PC-9 (cell line): ENCODE measurements at regions not wholly inside any gene's neighbourhood (a gene's known extent, or its start where the extent isn't known, plus 50 kb on each side); places are given as distances from the start of the nearest gene placed in this dataset.

Experiments
- BruUV-seq: library from RNA; stranded (reverse); fragments of 400-500 nt; replicated peaks from 2 replicates; lab custom pipeline; 2021; lab: Mats Ljungman, UMichigan
- CTCF ChIA-PET: fragments of 300-600 bp; sonication (Branson Sonifier 250); formaldehyde crosslinking; loops from one replicate; lab custom pipeline; 2022; ENCODE audit warnings: antibody characterized with exemption; lab: Charles Lee
- POLR2A ChIA-PET: fragments of 300-600 bp; sonication (Branson Sonifier 250); formaldehyde crosslinking; loops from one replicate; lab custom pipeline; 2022; ENCODE audit warnings: antibody characterized with exemption; ENCODE audit not compliant: unreplicated experiment; lab: Charles Lee
- DNase-seq, 2 experiments: peaks; one replicate each; pipeline versions ENCODE4 v3.0.0 to v3.0.0-alpha.2; 2015 to 2022; ENCODE audit warnings: mixed read lengths in 1 of 2
- H2AFZ ChIP-seq: fragments of 200-600 bp; sonication (generic); 2 replicates; pipeline ENCODE4 v1.8.1; 2017; ENCODE audit warnings: antibody characterized with exemption
- H3F3A ChIP-seq: fragments of 200-600 bp; sonication (generic); 2 replicates; pipeline ENCODE4 v1.8.1; 2017; ENCODE audit warnings: antibody characterized with exemption, mild to moderate bottlenecking, low read depth; ENCODE audit not compliant: insufficient read depth
- H3K27ac ChIP-seq: fragments of 200-600 bp; sonication (generic); 2 replicates; pipeline ENCODE4 v1.6.1; 2016; ENCODE audit warnings: mixed run types
- H3K27me3 ChIP-seq: fragments of 200-600 bp; sonication (generic); 2 replicates; pipeline ENCODE4 v1.6.1; 2016; ENCODE audit warnings: low read depth, mixed run types; ENCODE audit not compliant: insufficient read depth
- H3K36me3 ChIP-seq: fragments of 200-600 bp; sonication (generic); 2 replicates; pipeline ENCODE4 v1.6.1; 2016; ENCODE audit warnings: low read depth, mixed run types
- H3K4me1 ChIP-seq: fragments of 200-600 bp; sonication (generic); replicated peaks from 2 replicates; pipeline ENCODE4 v1.6.1; 2016; ENCODE audit warnings: mixed run types; ENCODE audit not compliant: insufficient read depth
- H3K4me2 ChIP-seq: fragments of 200-600 bp; sonication (generic); 2 replicates; pipeline ENCODE4 v1.6.1; 2017; ENCODE audit warnings: mixed run types
- H3K4me3 ChIP-seq: fragments of 200-600 bp; sonication (generic); 2 replicates; pipeline ENCODE4 v1.6.1; 2016; ENCODE audit warnings: mixed run types
- H3K79me2 ChIP-seq: fragments of 200-600 bp; sonication (generic); 2 replicates; pipeline ENCODE4 v1.6.1; 2017; ENCODE audit warnings: low read depth, mixed run types
- H3K9me2 ChIP-seq: fragments of 200-600 bp; sonication (generic); 2 replicates; pipeline ENCODE4 v1.8.1; 2017; ENCODE audit warnings: mild to moderate bottlenecking; ENCODE audit not compliant: insufficient read depth
- H3K9me3 ChIP-seq: fragments of 200-600 bp; sonication (generic); 2 replicates; pipeline ENCODE4 v1.8.1; 2016; ENCODE audit warnings: low read depth; ENCODE audit not compliant: insufficient read depth
- H4K20me1 ChIP-seq: fragments of 200-600 bp; sonication (generic); 2 replicates; pipeline ENCODE4 v1.8.1; 2017; ENCODE audit not compliant: insufficient read depth
- CTCF ChIP-seq: fragments of 200-600 bp; sonication (generic); conservative IDR thresholded peaks from 2 replicates; pipeline ENCODE4 v1.6.1; 2017; ENCODE audit warnings: mixed run types, antibody characterized with exemption, mild to moderate bottlenecking, moderate library complexity
- EZH2 ChIP-seq: fragments of 200-600 bp; sonication (generic); IDR thresholded peaks from 2 replicates; pipeline ENCODE4 v1.8.0; 2017; ENCODE audit warnings: antibody characterized with exemption, low read depth
- intact Hi-C: fragments of 100-400 bp; cut with micrococcal nuclease; formaldehyde crosslinking; loops from one replicate; pipeline ENCODE4 v1.10.0; 2022; ENCODE audit not compliant: unreplicated experiment

- no peaks in the 10 kb centered on the region for H3K4me1 ChIP-seq
- no peak overlapping the region for H3K4me2 ChIP-seq
- no peaks in the 10 kb centered on the region for H3K9me3 ChIP-seq
- no TSS peak for BruUV-seq
- H3K9me2 ChIP-seq = no peaks in the 10 kb centered on the region
- H3K79me2 ChIP-seq = no peaks in the 10 kb centered on the region
- H3K4me3 ChIP-seq = no peak overlapping the region
- no peaks in the 10 kb centered on the region for H3F3A ChIP-seq
- no peak overlapping the region for H3K27ac ChIP-seq
- no peaks in the 10 kb centered on the region for H4K20me1 ChIP-seq
- ChIA-PET POLR2A (no interaction called here), CTCF (no interaction called here)
- H3K36me3 ChIP-seq = no peaks in the 10 kb centered on the region
- H2AFZ ChIP-seq = no peak overlapping the region
- TF ChIP-seq CTCF (no peak), EZH2 (no peak)
- intact Hi-C loops = no loop called here
- no peaks in the 10 kb centered on the region for H3K27me3 ChIP-seq
- DNase-seq = no peak
Observed at GRCh38 chr14:97916669-97917568, 1119.7 kb downstream of the VRK1 start.

GRCh38 chr14:97920201-97920600 is 1123.0 kb downstream of the VRK1 start:
- Histone ChIP-seq H3K27me3 (no peaks in the 10 kb centered on the region), H3K4me1 (no peaks in the 10 kb centered on the region), H3K4me2 (no peak overlapping the region), H3K36me3 (no peaks in the 10 kb centered on the region), H3K4me3 (no peak overlapping the region), H3K27ac (no peak overlapping the region), H3K79me2 (no peaks in the 10 kb centered on the region), H2AFZ (no peak overlapping the region), H3K9me2 (no peaks in the 10 kb centered on the region), H3F3A (no peaks in the 10 kb centered on the region), H4K20me1 (no peaks in the 10 kb centered on the region), H3K9me3 (no peaks in the 10 kb centered on the region)
- BruUV-seq = no TSS peak
- CTCF ChIA-PET = no interaction called here
- TF ChIP-seq CTCF = no peak
- DNase-seq = no peak
- POLR2A ChIA-PET = no interaction called here
- intact Hi-C loops = no loop called here

- no TSS peak for BruUV-seq
- Histone ChIP-seq H3K4me3 (no peak overlapping the region), H4K20me1 (no peaks in the 10 kb centered on the region), H3F3A (no peaks in the 10 kb centered on the region), H3K27me3 (no peaks in the 10 kb centered on the region), H2AFZ (no peak overlapping the region), H3K27ac (no peak overlapping the region), H3K9me2 (no peaks in the 10 kb centered on the region), H3K9me3 (no peaks in the 10 kb centered on the region), H3K4me1 (no peaks in the 10 kb centered on the region), H3K4me2 (no peak overlapping the region), H3K36me3 (no peaks in the 10 kb centered on the region), H3K79me2 (no peaks in the 10 kb centered on the region)
- intact Hi-C loops = no loop called here
- TF ChIP-seq CTCF (no peak), EZH2 (no peak)
- no peak for DNase-seq
- ChIA-PET CTCF (no interaction called here), POLR2A (no interaction called here)
Observed at GRCh38 chr14:97921296-97921695, 1124.1 kb downstream of the VRK1 start.
